GM12878 (cell line): ENCODE measurements at regions not wholly inside any gene's neighbourhood (a gene's known extent, or its start where the extent isn't known, plus 50 kb on each side); places are given as distances from the start of the nearest gene placed in this dataset.

ENCODE experiments used
- ATAC-seq: fragments of 200-7000 bp; cut with Tn5 transposase; 3 replicates; pipeline ENCODE4 v1.9.1; 2020; ENCODE audit warnings: mild to moderate bottlenecking, moderate library complexity
- BruUV-seq: library from RNA; stranded (reverse); fragments of 400-500 nt; replicated peaks from 2 replicates; lab custom pipeline; 2021; lab: Mats Ljungman, UMichigan
- CTCF ChIA-PET: fragments of 300-600 bp; sonication (Branson Sonifier 250); formaldehyde crosslinking; extraction: SDS; loops from one replicate; lab custom pipeline; 2021; ENCODE audit warnings: inconsistent platforms; lab: Yijun Ruan, JAX
- POLR2A ChIA-PET: fragments of 350-600 bp; formaldehyde crosslinking; extraction: SDS; loops from one replicate; lab custom pipeline; 2021; ENCODE audit warnings: inconsistent platforms; lab: Charles Lee
- RAD21 ChIA-PET: fragments of 300-600 bp; sonication (Branson Sonifier 250); formaldehyde crosslinking; loops from one replicate; lab custom pipeline; 2023; ENCODE audit warnings: antibody characterized with exemption; ENCODE audit not compliant: unreplicated experiment; lab: Charles Lee
- SMC1A ChIA-PET: fragments of 300-600 bp; sonication (Branson Sonifier 250); formaldehyde crosslinking; loops from one replicate; lab custom pipeline; 2023; ENCODE audit not compliant: unreplicated experiment, uncharacterized antibody; lab: Charles Lee
- DNase-seq: peaks from one replicate; pipeline ENCODE4 v3.0.0-alpha.2; 2011; ENCODE audit warnings: low read depth, low spot score
- FAIRE-seq: peaks from 3 replicates; lab custom pipeline; 2011; peaks lifted over from hg19 to GRCh38; lab: Jason Lieb, UNC
- H2AFZ ChIP-seq: 2 replicates; pipeline ENCODE4 v1.6.0; 2011; ENCODE audit warnings: low read depth, low read length, control low read depth; ENCODE audit not compliant: control insufficient read depth
- H3K27ac ChIP-seq: 2 replicates; pipeline ENCODE4 v1.5.1; 2011; ENCODE audit warnings: control low read depth; ENCODE audit not compliant: control insufficient read depth, insufficient read depth
- H3K27me3 ChIP-seq, 2 experiments: replicated peaks in 1 of 2; 2 replicates each; pipeline versions ENCODE4 v1.6.0 to v1.6.1; 2011; ENCODE audit warnings: low read length in 1 of 2; ENCODE audit not compliant: control insufficient read depth in 2 of 2, insufficient read depth in 2 of 2
- H3K36me3 ChIP-seq, 2 experiments: 2 replicates each; pipeline ENCODE4 v1.5.1; 2011; ENCODE audit warnings: low read length in 1 of 2; ENCODE audit not compliant: control insufficient read depth in 2 of 2, insufficient read depth in 2 of 2
- H3K4me1 ChIP-seq: 2 replicates; pipeline ENCODE4 v1.6.1; 2011; ENCODE audit warnings: mild to moderate bottlenecking, low read length, moderate library complexity, mixed read lengths; ENCODE audit not compliant: control insufficient read depth, insufficient read depth
- H3K4me2 ChIP-seq: 2 replicates; pipeline ENCODE4 v1.6.0; 2011; ENCODE audit warnings: control low read depth; ENCODE audit not compliant: control insufficient read depth, insufficient read depth
- H3K4me3 ChIP-seq: fragments of 200-600 bp; sonication (generic); 2 replicates; pipeline ENCODE4 v1.5.1; 2016
- H3K79me2 ChIP-seq: 2 replicates; pipeline ENCODE4 v1.6.0; 2011; ENCODE audit warnings: low read length; ENCODE audit not compliant: control insufficient read depth, insufficient read depth
- H3K9ac ChIP-seq: 2 replicates; pipeline ENCODE4 v1.8.0; 2011; ENCODE audit warnings: low read length, control low read depth, mixed read lengths; ENCODE audit not compliant: control insufficient read depth, insufficient read depth
- H3K9me3 ChIP-seq: replicated peaks from 3 replicates; pipeline ENCODE4 v1.5.1; 2011; ENCODE audit warnings: mild to moderate bottlenecking, low read length; ENCODE audit not compliant: control insufficient read depth, insufficient read depth
- H4K20me1 ChIP-seq: 2 replicates; pipeline ENCODE4 v1.6.0; 2011; ENCODE audit not compliant: control insufficient read depth, insufficient read depth
- ATF7 ChIP-seq: fragments of 450-650 bp; IDR thresholded peaks from 2 replicates; pipeline ENCODE4 v1.6.1; 2016; ENCODE audit warnings: low read depth, mild to moderate bottlenecking
- GABPA ChIP-seq: IDR thresholded peaks from 2 replicates; pipeline ENCODE4 v1.6.1; 2014; ENCODE audit warnings: antibody characterized with exemption, low read depth, mild to moderate bottlenecking, inconsistent platforms
- IRF4 ChIP-seq: IDR thresholded peaks from 2 replicates; pipeline ENCODE4 v1.6.1; 2011; ENCODE audit warnings: low read depth, low read length
- KLF5 ChIP-seq: fragments of 450-650 bp; IDR thresholded peaks from 2 replicates; pipeline ENCODE4 v1.6.1; 2014; ENCODE audit warnings: mild to moderate bottlenecking; ENCODE audit not compliant: partially characterized antibody
- MTA3 ChIP-seq: IDR thresholded peaks from 2 replicates; pipeline ENCODE4 v1.6.1; 2012; ENCODE audit warnings: low read length, inconsistent platforms, borderline replicate concordance
- NBN ChIP-seq: fragments of 450-650 bp; IDR thresholded peaks from 2 replicates; pipeline ENCODE4 v1.6.1; 2016
- NR2F1 ChIP-seq: fragments of 450-650 bp; conservative IDR thresholded peaks from 2 replicates; pipeline ENCODE4 v1.6.1; 2017; ENCODE audit warnings: mild to moderate bottlenecking
- RELA ChIP-seq: fragments of 450-650 bp; IDR thresholded peaks from 2 replicates; pipeline ENCODE4 v1.8.0; 2014; ENCODE audit warnings: borderline replicate concordance; ENCODE audit not compliant: partially characterized antibody
- RUNX3 ChIP-seq: IDR thresholded peaks from 2 replicates; pipeline ENCODE4 v1.6.1; 2012; ENCODE audit warnings: low read length, inconsistent platforms
- ZNF24 ChIP-seq: fragments of 450-650 bp; IDR thresholded peaks from 2 replicates; pipeline ENCODE4 v1.6.1; 2017; ENCODE audit warnings: antibody characterized with exemption, mild to moderate bottlenecking
- ZNF274 ChIP-seq: IDR thresholded peaks from one replicate; pipeline ENCODE4 v1.8.0; 2011; ENCODE audit not compliant: insufficient read length, insufficient read depth
- WGBS: methylation state at CpG from one replicate; pipeline ENCODE4 v1.1.6; 2016; ENCODE audit warnings: low lambda C conversion rate; ENCODE audit not compliant: insufficient replicate concordance, insufficient coverage; ENCODE audit errors: missing lambda C conversion rate; 5-methylcytosine and 5-hydroxymethylcytosine counted together
- in situ Hi-C: fragments of 300-500 bp; cut with MboI; formaldehyde crosslinking; loops from 9 replicates; pipeline ENCODE4 v1.14.3; 2018; ENCODE audit warnings: mixed read lengths
- intact Hi-C: fragments of 100-400 bp; cut with micrococcal nuclease; formaldehyde crosslinking; loops from one replicate; pipeline ENCODE4 v1.14.2; 2022; ENCODE audit not compliant: unreplicated experiment
- TF ChIP-seq, protein P1 (sequence below): fragments of 450-650 bp; IDR thresholded peaks from 2 replicates; pipeline ENCODE4 v1.6.1; 2017; ENCODE audit warnings: mild to moderate bottlenecking, low read depth, inconsistent platforms; ENCODE audit not compliant: poor library complexity, severe bottlenecking
- TF ChIP-seq, protein P2 (sequence below): IDR thresholded peaks from 2 replicates; pipeline ENCODE4 v1.6.1; 2011; ENCODE audit warnings: borderline replicate concordance, low read depth, mild to moderate bottlenecking, moderate library complexity, mixed read lengths, low read length; ENCODE audit not compliant: insufficient read depth; ENCODE audit errors: extremely low read length

DNA sequence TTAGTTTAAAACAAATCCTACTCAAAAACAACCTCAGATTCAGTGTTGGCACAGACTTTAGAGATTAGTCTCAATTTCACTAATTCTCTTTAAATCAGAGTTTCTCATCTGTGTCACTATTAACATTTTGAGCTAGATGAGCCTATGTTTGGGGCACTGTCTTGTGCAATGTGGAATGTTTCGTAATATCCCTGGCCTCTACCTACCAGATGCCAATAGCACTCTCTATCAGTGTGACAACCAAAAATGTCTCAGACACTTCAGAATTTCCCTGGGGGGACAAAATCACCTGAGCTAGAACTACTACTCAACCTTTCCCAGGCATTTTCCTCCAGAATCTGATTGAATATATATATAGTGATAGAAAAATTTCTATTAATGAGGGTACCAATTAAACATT lies 465.2 kb upstream of the RGMB start:
- SMC1A ChIA-PET = interaction anchor here (0.6 to 1.8 kb wide), 4 partner anchors 10 to 156 kb away, joined by 3 to 5 read pairs (median 4); no protein-coding TSS in a partner anchor
- FAIRE-seq (no peak), ATAC-seq (no peak), DNase-seq (no peak)
- Histone ChIP-seq H3K9me3 (no peaks in the 10 kb centered on the region), H4K20me1 (no peaks in the 10 kb centered on the region), H3K4me1 (no peaks in the 10 kb centered on the region), H3K36me3 (no peaks in the 10 kb centered on the region), H3K9ac (no peak overlapping the region), H3K27ac (no peak overlapping the region), H3K4me2 (no peak overlapping the region), H3K27me3 (no peaks in the 10 kb centered on the region), H3K4me3 (no peak overlapping the region), H3K79me2 (no peaks in the 10 kb centered on the region), H2AFZ (no peak overlapping the region)
- RAD21 ChIA-PET = interaction anchor here (1.0 kb wide), 1 partner anchor 9 kb away, joined by 4 read pairs; no protein-coding TSS in a partner anchor
- BruUV-seq = no TSS peak
- TF ChIP-seq, protein P1, sequence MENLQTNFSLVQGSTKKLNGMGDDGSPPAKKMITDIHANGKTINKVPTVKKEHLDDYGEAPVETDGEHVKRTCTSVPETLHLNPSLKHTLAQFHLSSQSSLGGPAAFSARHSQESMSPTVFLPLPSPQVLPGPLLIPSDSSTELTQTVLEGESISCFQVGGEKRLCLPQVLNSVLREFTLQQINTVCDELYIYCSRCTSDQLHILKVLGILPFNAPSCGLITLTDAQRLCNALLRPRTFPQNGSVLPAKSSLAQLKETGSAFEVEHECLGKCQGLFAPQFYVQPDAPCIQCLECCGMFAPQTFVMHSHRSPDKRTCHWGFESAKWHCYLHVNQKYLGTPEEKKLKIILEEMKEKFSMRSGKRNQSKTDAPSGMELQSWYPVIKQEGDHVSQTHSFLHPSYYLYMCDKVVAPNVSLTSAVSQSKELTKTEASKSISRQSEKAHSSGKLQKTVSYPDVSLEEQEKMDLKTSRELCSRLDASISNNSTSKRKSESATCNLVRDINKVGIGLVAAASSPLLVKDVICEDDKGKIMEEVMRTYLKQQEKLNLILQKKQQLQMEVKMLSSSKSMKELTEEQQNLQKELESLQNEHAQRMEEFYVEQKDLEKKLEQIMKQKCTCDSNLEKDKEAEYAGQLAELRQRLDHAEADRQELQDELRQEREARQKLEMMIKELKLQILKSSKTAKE = no peak
- no peak for TF ChIP-seq RUNX3
- no peak for TF ChIP-seq GABPA
- TF ChIP-seq KLF5 = no peak
- 40% methylated on average over 1 of the region's 1 CpG for WGBS
- POLR2A ChIA-PET = no interaction called here
- in situ Hi-C loops (no loop called here), intact Hi-C loops (no loop called here)
- CTCF ChIA-PET = interaction anchor here (1.0 kb wide), 1 partner anchor 9 kb away, joined by 3 read pairs; no protein-coding TSS in a partner anchor

DNA sequence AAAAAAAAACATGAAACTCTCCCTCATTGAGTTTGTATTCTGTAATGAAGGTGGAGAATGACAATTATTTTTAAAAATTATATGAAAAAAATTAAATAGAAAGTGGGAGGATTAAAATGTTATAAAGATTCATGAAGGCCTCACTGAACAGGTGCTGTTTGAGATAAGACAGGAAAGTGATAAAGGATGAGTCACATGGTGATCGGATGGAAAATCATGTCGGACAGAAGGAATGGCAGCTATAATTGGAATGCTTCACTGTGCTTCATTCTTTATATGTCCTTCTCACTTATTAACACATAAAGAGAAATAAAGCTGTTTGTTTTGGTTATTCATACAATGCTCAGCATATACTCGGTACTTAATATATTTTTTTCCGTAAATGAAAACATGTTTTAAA lies 464.5 kb upstream of the RGMB start:
- H3K4me3 ChIP-seq = no peak overlapping the region
- ChIA-PET SMC1A (interaction anchor here (0.6 to 1.8 kb wide), 5 partner anchors 10 to 184 kb away, joined by 3 to 5 read pairs (median 3); no protein-coding TSS in a partner anchor), POLR2A (no interaction called here), CTCF (interaction anchor here (0.7 to 1.0 kb wide), 2 partner anchors 9 to 295 kb away, joined by 3 read pairs; no protein-coding TSS in a partner anchor), RAD21 (no interaction called here)
- H2AFZ ChIP-seq = no peak overlapping the region
- H3K4me1 ChIP-seq = no peaks in the 10 kb centered on the region
- TF ChIP-seq, protein P2, sequence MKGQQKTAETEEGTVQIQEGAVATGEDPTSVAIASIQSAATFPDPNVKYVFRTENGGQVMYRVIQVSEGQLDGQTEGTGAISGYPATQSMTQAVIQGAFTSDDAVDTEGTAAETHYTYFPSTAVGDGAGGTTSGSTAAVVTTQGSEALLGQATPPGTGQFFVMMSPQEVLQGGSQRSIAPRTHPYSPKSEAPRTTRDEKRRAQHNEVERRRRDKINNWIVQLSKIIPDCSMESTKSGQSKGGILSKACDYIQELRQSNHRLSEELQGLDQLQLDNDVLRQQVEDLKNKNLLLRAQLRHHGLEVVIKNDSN = no peak
- TF ChIP-seq ZNF24 (no peak), RELA (no peak), NR2F1 (no peak), ZNF274 (no peak), MTA3 (no peak), ATF7 (no peak), IRF4 (no peak), NBN (no peak)
- no peaks in the 10 kb centered on the region for H4K20me1 ChIP-seq
- no peak for FAIRE-seq
- H3K9ac ChIP-seq = no peak overlapping the region
- intact Hi-C loops = no loop called here
- H3K4me2 ChIP-seq = no peak overlapping the region
- H3K27ac ChIP-seq = no peak overlapping the region
- in situ Hi-C loops = no loop called here
- H3K9me3 ChIP-seq = no peaks in the 10 kb centered on the region
- WGBS = 82% methylated on average over 4 of the region's 4 CpGs
- no TSS peak for BruUV-seq
- ATAC-seq = no peak
- no peaks in the 10 kb centered on the region for H3K79me2 ChIP-seq
- H3K36me3 ChIP-seq = no peaks in the 10 kb centered on the region
- H3K27me3 ChIP-seq = no peaks in the 10 kb centered on the region
- DNase-seq = no peak
